Fibroblast of pulmonary artery (primary cell): ENCODE measurements at regions not wholly inside any gene's neighbourhood (a gene's known extent, or its start where the extent isn't known, plus 50 kb on each side); places are given as distances from the start of the nearest gene placed in this dataset.
"Not testable (repeated sequence)": the region's sequence is repeated elsewhere in the genome, so short reads cannot be mapped to it uniquely, and the experiment has no call there.

Experiments
- DNase-seq: peaks from one replicate; pipeline ENCODE4 v3.0.0-alpha.2; 2010; ENCODE audit warnings: low read depth
- H3K4me3 ChIP-seq: replicated peaks from 2 replicates; pipeline ENCODE4 v1.5.1; 2011; ENCODE audit warnings: low read depth, mild to moderate bottlenecking, control low read depth, low read length, moderate library complexity
- TF ChIP-seq, protein P1 (sequence below): IDR thresholded peaks from 2 replicates; pipeline ENCODE4 v1.5.1; 2011; ENCODE audit warnings: mild to moderate bottlenecking, control low read depth, low read length, inconsistent platforms; ENCODE audit errors: missing control alignments

DNA sequence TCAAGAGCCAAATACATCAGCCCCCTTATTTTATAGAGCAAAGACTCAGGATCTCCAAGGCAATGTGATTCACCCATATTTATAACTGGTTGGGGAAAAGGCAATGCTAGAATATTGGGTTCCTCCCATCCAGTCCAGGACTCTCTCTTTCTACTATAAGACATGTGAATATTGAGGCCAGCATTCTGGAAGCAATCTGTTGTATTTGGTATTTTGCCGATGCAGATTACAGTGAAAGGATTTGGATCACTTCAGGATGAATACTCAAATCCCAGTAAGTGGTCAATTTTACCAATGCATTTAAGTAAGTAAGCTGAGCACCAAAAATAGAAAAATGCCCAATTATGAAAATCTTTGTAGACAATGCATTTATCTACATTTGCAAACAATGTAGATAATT lies 1834.7 kb upstream of the PIK3C3 start:
- H3K4me3 ChIP-seq = no peak overlapping the region
- no peak for DNase-seq
- TF ChIP-seq, protein P1, sequence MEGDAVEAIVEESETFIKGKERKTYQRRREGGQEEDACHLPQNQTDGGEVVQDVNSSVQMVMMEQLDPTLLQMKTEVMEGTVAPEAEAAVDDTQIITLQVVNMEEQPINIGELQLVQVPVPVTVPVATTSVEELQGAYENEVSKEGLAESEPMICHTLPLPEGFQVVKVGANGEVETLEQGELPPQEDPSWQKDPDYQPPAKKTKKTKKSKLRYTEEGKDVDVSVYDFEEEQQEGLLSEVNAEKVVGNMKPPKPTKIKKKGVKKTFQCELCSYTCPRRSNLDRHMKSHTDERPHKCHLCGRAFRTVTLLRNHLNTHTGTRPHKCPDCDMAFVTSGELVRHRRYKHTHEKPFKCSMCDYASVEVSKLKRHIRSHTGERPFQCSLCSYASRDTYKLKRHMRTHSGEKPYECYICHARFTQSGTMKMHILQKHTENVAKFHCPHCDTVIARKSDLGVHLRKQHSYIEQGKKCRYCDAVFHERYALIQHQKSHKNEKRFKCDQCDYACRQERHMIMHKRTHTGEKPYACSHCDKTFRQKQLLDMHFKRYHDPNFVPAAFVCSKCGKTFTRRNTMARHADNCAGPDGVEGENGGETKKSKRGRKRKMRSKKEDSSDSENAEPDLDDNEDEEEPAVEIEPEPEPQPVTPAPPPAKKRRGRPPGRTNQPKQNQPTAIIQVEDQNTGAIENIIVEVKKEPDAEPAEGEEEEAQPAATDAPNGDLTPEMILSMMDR = no peak

DNA sequence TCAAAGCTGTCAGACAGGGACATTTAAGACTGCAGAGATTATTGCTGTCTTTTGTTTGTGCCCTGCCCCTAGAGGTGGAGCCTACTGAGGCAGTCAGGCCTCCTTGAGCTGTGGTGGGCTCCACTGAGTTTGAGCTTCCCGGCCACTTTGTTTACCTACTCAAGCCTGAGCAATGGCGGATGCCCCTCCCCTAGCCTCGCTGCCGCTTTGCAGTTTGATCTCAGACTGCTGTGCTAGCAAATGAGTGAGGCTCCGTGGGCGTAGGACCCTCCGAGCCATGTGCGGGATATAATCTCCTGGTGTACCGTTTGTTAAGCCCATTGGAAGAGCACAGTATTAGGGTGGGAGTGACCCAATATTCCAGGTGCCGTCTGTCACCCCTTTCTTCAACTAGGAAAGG lies 1835.5 kb upstream of the PIK3C3 start:
- not testable (repeated sequence) for DNase-seq, H3K4me3 ChIP-seq

DNA sequence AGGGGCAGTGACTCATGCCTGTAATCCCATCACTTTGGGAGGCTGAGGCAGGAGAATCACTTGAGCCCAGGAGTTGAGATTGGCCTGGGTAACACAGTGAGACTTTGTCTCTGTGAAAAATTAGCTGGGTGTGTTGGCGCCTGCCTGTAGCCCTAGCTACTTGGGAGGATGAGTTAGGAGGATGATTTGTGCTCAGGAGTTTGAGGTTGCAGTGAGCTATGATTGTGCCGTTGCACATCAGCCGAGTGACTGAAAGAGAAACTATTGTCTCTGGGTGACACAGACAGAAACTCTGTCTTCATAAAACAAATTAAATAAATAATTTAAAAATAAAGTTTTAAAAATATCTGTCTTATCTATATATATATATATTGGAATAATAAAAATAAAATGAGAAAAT lies 1844.6 kb upstream of the PIK3C3 start:
- TF ChIP-seq, protein P1 = no peak
- no peak for DNase-seq
- H3K4me3 ChIP-seq = no peak overlapping the region

DNA sequence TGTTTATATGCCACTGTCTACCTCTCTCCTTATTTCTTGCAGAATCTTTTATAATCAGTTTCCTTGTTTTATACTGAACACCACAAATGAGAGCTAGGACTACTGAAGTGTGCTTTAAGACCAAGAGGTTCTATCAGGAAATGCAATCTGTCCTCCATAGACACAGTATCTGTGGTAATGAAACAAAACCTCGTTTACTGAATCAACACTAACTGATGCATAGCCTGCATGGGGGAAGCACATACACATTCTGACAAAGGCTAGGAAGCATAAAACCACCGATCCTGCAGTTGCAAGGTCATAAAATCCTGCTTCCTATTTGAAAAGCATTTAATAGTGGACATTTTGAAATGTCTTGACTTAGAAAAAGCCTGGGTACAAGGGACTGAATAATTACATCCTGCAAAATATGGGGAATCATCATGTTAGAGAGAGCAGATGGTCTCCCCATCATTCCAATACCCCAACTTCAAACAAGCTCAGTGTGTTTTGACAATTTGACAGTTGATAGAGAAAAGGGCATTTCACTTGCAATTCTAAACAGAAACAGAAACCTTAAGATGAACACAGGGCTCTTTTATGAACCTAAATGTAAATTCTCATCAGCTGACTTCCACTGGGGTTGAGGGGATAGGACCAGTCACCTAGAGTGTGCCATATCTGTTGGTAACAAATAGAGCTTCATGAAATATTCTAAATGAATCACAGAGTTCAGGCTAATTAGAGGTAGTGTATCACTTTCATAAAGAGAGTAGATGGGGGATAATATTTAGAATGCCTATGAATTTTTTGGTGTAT lies 1845.6 kb upstream of the PIK3C3 start:
- DNase-seq = no peak
- TF ChIP-seq, protein P1 = no peak

DNA sequence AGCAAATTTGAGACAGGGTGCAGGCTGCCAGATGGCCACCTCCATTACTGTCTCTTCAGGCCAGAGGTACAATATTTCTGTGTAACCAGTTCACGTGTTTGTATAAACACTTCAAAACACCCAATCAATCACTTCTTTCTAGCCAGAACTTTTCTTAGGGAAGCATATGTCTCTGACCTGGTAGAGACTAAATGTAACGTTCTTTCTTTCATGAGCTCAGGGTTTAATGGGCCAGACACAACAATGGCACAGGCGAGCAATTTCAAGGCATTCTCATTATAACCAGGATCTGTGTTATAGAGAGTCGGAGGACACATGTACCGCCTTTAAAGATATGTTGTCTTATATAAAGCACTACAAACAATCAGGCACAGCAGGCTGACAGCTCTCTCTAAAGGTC lies 1846.4 kb upstream of the PIK3C3 start:
- no peak for DNase-seq
- TF ChIP-seq, protein P1 = no peak

More for the DNA sequence above, 1845.6 kb upstream of the PIK3C3 start:
- H3K4me3 ChIP-seq = no peak overlapping the region

DNA sequence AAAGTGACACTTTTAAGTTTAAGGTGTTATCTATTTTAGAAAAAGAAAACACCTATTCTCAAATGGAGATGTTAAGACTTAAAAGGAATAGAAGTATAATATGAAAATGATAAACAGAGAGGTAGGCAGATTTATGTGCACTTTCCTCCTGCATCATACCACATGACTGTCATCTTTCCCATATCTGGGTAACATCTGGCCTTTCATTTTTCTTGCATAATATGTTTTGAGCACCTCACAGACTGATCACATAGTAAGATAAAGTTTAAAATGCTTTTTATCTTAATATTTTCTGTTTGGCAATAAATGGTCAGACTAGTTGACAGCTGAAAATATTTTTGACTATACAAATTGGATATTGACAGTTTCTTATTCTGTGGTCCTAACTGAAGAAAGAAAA lies 1852.1 kb upstream of the PIK3C3 start:
- TF ChIP-seq, protein P1 = no peak
- no peak overlapping the region for H3K4me3 ChIP-seq

More for the DNA sequence above, 1846.4 kb upstream of the PIK3C3 start:
- H3K4me3 ChIP-seq = no peak overlapping the region

DNA sequence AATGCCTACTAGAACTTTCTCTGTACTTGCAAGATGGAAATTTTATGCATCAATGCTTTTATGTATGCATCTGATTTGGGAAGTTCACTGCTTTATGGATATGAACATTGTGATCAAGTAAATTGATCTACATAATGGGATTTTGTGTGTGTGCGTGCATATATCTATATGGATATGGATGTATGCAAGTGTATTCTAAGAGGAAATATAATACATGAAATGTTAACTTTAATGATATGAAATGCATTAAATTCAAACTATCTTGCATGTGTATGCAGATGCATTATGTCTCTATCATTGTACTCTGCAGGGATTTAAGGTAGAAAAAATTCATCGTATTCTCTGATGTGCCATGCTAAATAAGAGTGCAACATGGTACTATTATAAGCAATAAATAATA lies 1855.4 kb upstream of the PIK3C3 start:
- no peak for DNase-seq
- no peak overlapping the region for H3K4me3 ChIP-seq
- TF ChIP-seq, protein P1 = no peak

More for the DNA sequence above, 1852.1 kb upstream of the PIK3C3 start:
- no peak for DNase-seq
